ENCODE measurements at regions not wholly inside any gene's neighbourhood (a gene's known extent, or its start where the extent isn't known, plus 50 kb on each side); places are given as distances from the start of the nearest gene placed in this dataset.

- Histone ChIP-seq H4K20me1 (replicated peaks in 1 of 2; ENCODE audit: control insufficient read depth in 1 of 2, insufficient read depth in 2 of 2, low read length in 2 of 2) (no peaks in the 10 kb centered on the region), H2AFZ (ENCODE audit: low read length) (no peak overlapping the region), H2BK12ac (ENCODE audit: low read depth, low read length) (no peak overlapping the region), H3K23ac (ENCODE audit: insufficient read length) (no peak overlapping the region), H2BK20ac (ENCODE audit: low read length) (no peak overlapping the region), H2BK120ac (replicated peaks; ENCODE audit: low read depth, low read length) (no peak overlapping the region), H3K79me2 (ENCODE audit: control insufficient read depth in 1 of 2, insufficient read depth in 2 of 2, low read length in 2 of 2) (no peaks in the 10 kb centered on the region), H3K36me3 (ENCODE audit: control insufficient read depth in 2 of 4, insufficient read depth in 4 of 4, low read length in 3 of 4) (no peaks in the 10 kb centered on the region), H3K4me2 (ENCODE audit: insufficient read depth in 1 of 2, low read depth in 2 of 2, low read length in 2 of 2) (no peak overlapping the region), H4K8ac (ENCODE audit: extremely low read depth, insufficient read depth, low read length) (no peak overlapping the region), H3K56ac (replicated peaks; ENCODE audit: insufficient read length, low read depth, low read length) (no peak overlapping the region), H2BK5ac (ENCODE audit: low read depth, low read length) (no peak overlapping the region), H3K4me1 (replicated peaks in 1 of 4; ENCODE audit: control insufficient read depth in 3 of 4, insufficient read depth in 4 of 4, low read length in 3 of 4) (no peaks in the 10 kb centered on the region), H2BK15ac (ENCODE audit: low read length) (no peak overlapping the region), H3K14ac (ENCODE audit: insufficient read length) (no peak overlapping the region), H3K9ac (replicated peaks in 1 of 4; ENCODE audit: extremely low read depth in 1 of 4, low read depth in 3 of 4, low read length in 3 of 4) (no peak overlapping the region), H4K91ac (replicated peaks; ENCODE audit: insufficient read length, low read length) (no peak overlapping the region), H3K23me2 (ENCODE audit: low read depth, low read length) (no peaks in the 10 kb centered on the region), H3K27me3 (replicated peaks in 1 of 4; ENCODE audit: control insufficient read depth in 3 of 4, extremely low read depth in 1 of 4, insufficient read depth in 3 of 4, low read length in 3 of 4) (no peaks in the 10 kb centered on the region), H3K27ac (ENCODE audit: low read depth, low read length) (no peak overlapping the region), H3K18ac (ENCODE audit: extremely low read depth, low read length) (no peak overlapping the region), H2AK5ac (ENCODE audit: low read depth, low read length) (no peak overlapping the region), H3K79me1 (ENCODE audit: low read depth, low read length) (no peaks in the 10 kb centered on the region), H4K5ac (ENCODE audit: insufficient read length, low read depth, low read length) (no peak overlapping the region), H3K4me3 (ENCODE audit: extremely low read depth in 1 of 4, insufficient read depth in 2 of 4, low read depth in 3 of 4, low read length in 4 of 4) (no peak overlapping the region), H3K9me3 (ENCODE audit: insufficient read depth in 2 of 2, low read depth in 1 of 2, low read length in 1 of 2) (peaks cover 0 to 4% of the 10 kb centered on the region in 2 experiments; a peak in 1 of 4 replicates), H3K4ac (replicated peaks; ENCODE audit: insufficient read length, low read depth, low read length) (no peak overlapping the region)
- no peak for FAIRE-seq
- ChIA-PET CTCF (ENCODE audit: partially characterized antibody) (no interaction called here), POLR2A (ENCODE audit: partially characterized antibody) (no interaction called here)
- DNase-seq (ENCODE audit: low read depth in 1 of 2, low spot score in 2 of 2) = no peak
- 100% methylated on average over 1 of the region's 1 CpG; no CpG with 5 or more reads in 1 of the 2 experiments for WGBS, 2 experiments (ENCODE audit: extremely low coverage in 1 of 2, insufficient coverage in 1 of 2, insufficient read length in 1 of 2, insufficient replicate concordance in 2 of 2, low coverage in 1 of 2, low lambda C conversion rate in 2 of 2, missing lambda C conversion rate in 1 of 2)
- TF ChIP-seq GTF2F1 (IDR thresholded peaks at IDR 0.05; ENCODE audit: borderline replicate concordance, low read depth, low read length) = no peak
- TF ChIP-seq RNF2 (IDR thresholded peaks at IDR 0.05; ENCODE audit: borderline replicate concordance, low read depth, low read length, missing control alignments, poor library complexity, severe bottlenecking) = no peak
- TF ChIP-seq CEBPB (IDR thresholded peaks at IDR 0.05; ENCODE audit: low read depth, low read length) = no peak
- no peak for TF ChIP-seq BCL11A (IDR thresholded peaks at IDR 0.05; ENCODE audit: low read depth in 2 of 2, low read length in 2 of 2)
- no peak for TF ChIP-seq RAD21 (IDR thresholded peaks at IDR 0.05 in 1 of 2, conservative IDR thresholded peaks at IDR 0.05 in 1 of 2; ENCODE audit: low read depth in 2 of 2, low read length in 2 of 2)
- no peak for TF ChIP-seq KDM5A (IDR thresholded peaks at IDR 0.05; ENCODE audit: low read length)
- no peak for TF ChIP-seq MAFK (IDR thresholded peaks at IDR 0.05; ENCODE audit: low read depth, low read length)
- TF ChIP-seq RFX5 (IDR thresholded peaks at IDR 0.05; ENCODE audit: borderline replicate concordance, low read depth, low read length) = no peak
- no peak for TF ChIP-seq CBX8 (IDR thresholded peaks at IDR 0.05; ENCODE audit: borderline replicate concordance, low read depth, low read length)
- TF ChIP-seq RXRA (IDR thresholded peaks at IDR 0.05; ENCODE audit: insufficient read depth, low read depth, low read length) = no peak
- no peak for TF ChIP-seq JUN (IDR thresholded peaks at IDR 0.05; ENCODE audit: low read depth, low read length)
- TF ChIP-seq SAP30 (IDR thresholded peaks at IDR 0.05; ENCODE audit: insufficient read depth, insufficient replicate concordance, low read length) = no peak
Observed at GRCh38 chr10:36531621-36532020, 593.8 kb upstream of the ANKRD30A start.
